Vagina (tissue), 2 donors: ENCODE measurements at regions not wholly inside any gene's neighbourhood (a gene's known extent, or its start where the extent isn't known, plus 50 kb on each side); places are given as distances from the start of the nearest gene placed in this dataset.

Source experiments
- DNase-seq, 2 donors: peaks; one replicate each; pipeline ENCODE4 v3.0.0-alpha.2; 2017; ENCODE audit errors: extremely low spot score in 2 of 2
- H3K27ac ChIP-seq: fragments of 200-600 bp; sonication (generic); one replicate; pipeline ENCODE4 v1.5.1; 2019
- H3K27me3 ChIP-seq: fragments of 200-600 bp; sonication (generic); one replicate; pipeline ENCODE4 v1.5.1; 2019
- H3K36me3 ChIP-seq, 2 donors: fragments of 200-600 bp; sonication (generic); one replicate each; pipeline ENCODE4 v1.5.1; 2017 to 2019
- H3K4me1 ChIP-seq: fragments of 200-600 bp; sonication (generic); one replicate; pipeline ENCODE4 v1.5.1; 2019
- H3K4me3 ChIP-seq, 2 donors: fragments of 200-600 bp; sonication (generic); 1 replicate in 1 of 2; 2 replicates in 1 of 2; pipeline ENCODE4 v1.5.1; 2016 to 2019
- H3K9me3 ChIP-seq: fragments of 200-600 bp; sonication (generic); one replicate; pipeline ENCODE4 v1.5.1; 2019
- POLR2A ChIP-seq, 2 donors: fragments of 450-650 bp; IDR thresholded peaks; one replicate each; pipeline ENCODE4 v1.6.1; 2017; ENCODE audit warnings: antibody characterized with exemption in 2 of 2, mild to moderate bottlenecking in 2 of 2, moderate library complexity in 2 of 2
- POLR2AphosphoS5 ChIP-seq, 2 donors: sonication (generic); formaldehyde crosslinking; IDR thresholded peaks; one replicate each; pipeline ENCODE4 v1.9.0; 2017; ENCODE audit warnings: antibody characterized with exemption in 2 of 2, mild to moderate bottlenecking in 2 of 2, low read depth in 1 of 2; ENCODE audit not compliant: insufficient read depth in 1 of 2
- intact Hi-C: fragments of 100-400 bp; cut with DNase I; formaldehyde crosslinking; loops from one replicate; pipeline ENCODE4 v1.15.1; 2023
- TF ChIP-seq, protein P1 (sequence below), 3 experiments: fragments of 450-650 bp in 2 of 3; fragments of 200-600 bp in 1 of 3; sonication (generic) in 1 of 3; IDR thresholded peaks; one replicate each; pipeline ENCODE4 v1.5.1; 2017 to 2019; ENCODE audit warnings: antibody characterized with exemption in 3 of 3, mild to moderate bottlenecking in 2 of 3, moderate library complexity in 2 of 3

- Histone ChIP-seq H3K4me1 (no peaks in the 10 kb centered on the region), H3K36me3 (no peaks in the 10 kb centered on the region), H3K27ac (no peak overlapping the region), H3K27me3 (no peaks in the 10 kb centered on the region), H3K9me3 (no peaks in the 10 kb centered on the region), H3K4me3 (no peak overlapping the region)
- DNase-seq: no peak
- intact Hi-C loops: no loop called here
- TF ChIP-seq POLR2AphosphoS5 (IDR thresholded peaks at IDR 0.05; ENCODE audit: insufficient read depth in 1 of 2, low read depth in 1 of 2) (no peak), POLR2A (IDR thresholded peaks at IDR 0.05) (no peak)
- TF ChIP-seq, protein P1, sequence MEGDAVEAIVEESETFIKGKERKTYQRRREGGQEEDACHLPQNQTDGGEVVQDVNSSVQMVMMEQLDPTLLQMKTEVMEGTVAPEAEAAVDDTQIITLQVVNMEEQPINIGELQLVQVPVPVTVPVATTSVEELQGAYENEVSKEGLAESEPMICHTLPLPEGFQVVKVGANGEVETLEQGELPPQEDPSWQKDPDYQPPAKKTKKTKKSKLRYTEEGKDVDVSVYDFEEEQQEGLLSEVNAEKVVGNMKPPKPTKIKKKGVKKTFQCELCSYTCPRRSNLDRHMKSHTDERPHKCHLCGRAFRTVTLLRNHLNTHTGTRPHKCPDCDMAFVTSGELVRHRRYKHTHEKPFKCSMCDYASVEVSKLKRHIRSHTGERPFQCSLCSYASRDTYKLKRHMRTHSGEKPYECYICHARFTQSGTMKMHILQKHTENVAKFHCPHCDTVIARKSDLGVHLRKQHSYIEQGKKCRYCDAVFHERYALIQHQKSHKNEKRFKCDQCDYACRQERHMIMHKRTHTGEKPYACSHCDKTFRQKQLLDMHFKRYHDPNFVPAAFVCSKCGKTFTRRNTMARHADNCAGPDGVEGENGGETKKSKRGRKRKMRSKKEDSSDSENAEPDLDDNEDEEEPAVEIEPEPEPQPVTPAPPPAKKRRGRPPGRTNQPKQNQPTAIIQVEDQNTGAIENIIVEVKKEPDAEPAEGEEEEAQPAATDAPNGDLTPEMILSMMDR (IDR thresholded peaks at IDR 0.05): no peak
Observed at GRCh38 chrX:9280831-9281230, 184.0 kb upstream of the TBL1X start.

- intact Hi-C loops: no loop called here
- H3K27me3 ChIP-seq: no peaks in the 10 kb centered on the region
- TF ChIP-seq POLR2AphosphoS5 (IDR thresholded peaks at IDR 0.05; ENCODE audit: insufficient read depth in 1 of 2, low read depth in 1 of 2): no peak
- TF ChIP-seq, protein P1 (IDR thresholded peaks at IDR 0.05): no peak
Observed at GRCh38 chrX:9282325-9282724, 182.5 kb upstream of the TBL1X start.

GRCh38 chrX:9285342-9285771 lies 179.5 kb upstream of the TBL1X start:
- Histone ChIP-seq H3K36me3 (no peaks in the 10 kb centered on the region), H3K4me3 (no peak overlapping the region), H3K27ac (no peak overlapping the region), H3K9me3 (no peaks in the 10 kb centered on the region), H3K27me3 (no peaks in the 10 kb centered on the region), H3K4me1 (no peaks in the 10 kb centered on the region)
- TF ChIP-seq, protein P1 (IDR thresholded peaks at IDR 0.05): no peak
- TF ChIP-seq POLR2AphosphoS5 (IDR thresholded peaks at IDR 0.05; ENCODE audit: insufficient read depth in 1 of 2, low read depth in 1 of 2): no peak
- no peak for TF ChIP-seq POLR2A (IDR thresholded peaks at IDR 0.05)
- DNase-seq: no peak
- intact Hi-C loops: no loop called here

More at GRCh38 chrX:9282325-9282724, 182.5 kb upstream of the TBL1X start:
- no peak for DNase-seq
- no peak overlapping the region for H3K27ac ChIP-seq
- H3K4me3 ChIP-seq: no peak overlapping the region
- no peaks in the 10 kb centered on the region for H3K36me3 ChIP-seq
- H3K4me1 ChIP-seq: no peaks in the 10 kb centered on the region
- no peaks in the 10 kb centered on the region for H3K9me3 ChIP-seq

- no peaks in the 10 kb centered on the region for H3K27me3 ChIP-seq
- TF ChIP-seq, protein P1 (IDR thresholded peaks at IDR 0.05): no peak
- TF ChIP-seq POLR2AphosphoS5 (IDR thresholded peaks at IDR 0.05; ENCODE audit: insufficient read depth in 1 of 2, low read depth in 1 of 2): no peak
- TF ChIP-seq POLR2A (IDR thresholded peaks at IDR 0.05): no peak
- no peaks in the 10 kb centered on the region for H3K9me3 ChIP-seq
- DNase-seq: no peak
- H3K4me3 ChIP-seq: no peak overlapping the region
- intact Hi-C loops: no loop called here
- H3K4me1 ChIP-seq: no peaks in the 10 kb centered on the region
- H3K27ac ChIP-seq: no peak overlapping the region
- H3K36me3 ChIP-seq: no peaks in the 10 kb centered on the region
Observed at GRCh38 chrX:9286234-9286633, 178.6 kb upstream of the TBL1X start.

DNA sequence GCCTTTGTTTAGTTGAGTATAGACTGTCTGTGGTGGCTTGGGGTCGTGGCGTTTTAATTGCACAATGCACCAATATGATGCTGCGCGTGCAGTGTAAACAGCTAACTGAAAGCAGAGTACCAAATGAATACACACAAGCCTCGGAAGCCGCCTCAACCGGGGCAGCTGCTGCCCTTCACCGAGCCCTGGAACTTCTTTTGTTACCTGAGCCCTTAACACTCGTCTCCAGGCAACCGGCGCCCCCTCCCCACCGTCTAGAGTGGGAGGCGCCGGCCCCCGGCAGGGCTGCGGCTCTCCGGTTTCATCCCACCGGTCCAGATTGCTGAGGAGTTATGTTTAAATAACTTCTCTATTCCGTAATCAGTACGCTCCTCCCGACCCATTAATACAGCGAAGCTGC lies 173.2 kb upstream of the TBL1X start:
- H3K36me3 ChIP-seq: no peaks in the 10 kb centered on the region
- no peak for DNase-seq
- H3K4me1 ChIP-seq: no peaks in the 10 kb centered on the region
- TF ChIP-seq, protein P1 (IDR thresholded peaks at IDR 0.05): no peak
- TF ChIP-seq POLR2AphosphoS5 (IDR thresholded peaks at IDR 0.05; ENCODE audit: insufficient read depth in 1 of 2, low read depth in 1 of 2) (no peak), POLR2A (IDR thresholded peaks at IDR 0.05) (no peak)
- H3K4me3 ChIP-seq: no peak overlapping the region
- H3K27me3 ChIP-seq: no peaks in the 10 kb centered on the region
- H3K27ac ChIP-seq: no peak overlapping the region
- H3K9me3 ChIP-seq: no peaks in the 10 kb centered on the region
- intact Hi-C loops: no loop called here
